Mesenchymal stem cell (in vitro differentiated cells and primary cell): ENCODE measurements at regions not wholly inside any gene's neighbourhood (a gene's known extent, or its start where the extent isn't known, plus 50 kb on each side); places are given as distances from the start of the nearest gene placed in this dataset.

Experiments used
- DNase-seq: peaks from one replicate; pipeline ENCODE4 v3.0.0-alpha.2; 2013
- H2AFZ ChIP-seq: one replicate; pipeline ENCODE4 v1.6.1; 2013; ENCODE audit warnings: low read depth, mild to moderate bottlenecking, control low read depth, inconsistent platforms, low read length, moderate library complexity
- H2AK5ac ChIP-seq: 2 replicates; pipeline ENCODE4 v1.6.1; 2013; ENCODE audit warnings: low read length, moderate library complexity, mild to moderate bottlenecking, inconsistent platforms; ENCODE audit not compliant: severe bottlenecking
- H2BK120ac ChIP-seq: one replicate; pipeline ENCODE4 v1.6.1; 2013; ENCODE audit warnings: low read depth, mild to moderate bottlenecking, inconsistent platforms, low read length, moderate library complexity
- H2BK12ac ChIP-seq, 2 experiments: one replicate each; pipeline ENCODE4 v1.6.1; 2013; ENCODE audit warnings: inconsistent platforms in 2 of 2, low read length in 2 of 2, mild to moderate bottlenecking in 2 of 2, moderate library complexity in 2 of 2, control low read depth in 1 of 2
- H2BK15ac ChIP-seq: one replicate; pipeline ENCODE4 v1.6.1; 2013; ENCODE audit warnings: mild to moderate bottlenecking, low read depth, inconsistent platforms; ENCODE audit not compliant: poor library complexity, severe bottlenecking
- H2BK5ac ChIP-seq: 2 replicates; pipeline ENCODE4 v1.6.1; 2013; ENCODE audit warnings: low read depth, mild to moderate bottlenecking, low read length, control low read depth, inconsistent platforms; ENCODE audit not compliant: poor library complexity, severe bottlenecking
- H3K14ac ChIP-seq, 2 experiments: one replicate each; pipeline ENCODE4 v1.6.1; 2013; ENCODE audit warnings: inconsistent platforms in 2 of 2, low read length in 2 of 2, control low read depth in 1 of 2, mild to moderate bottlenecking in 1 of 2, moderate library complexity in 1 of 2
- H3K18ac ChIP-seq, 2 experiments: one replicate each; pipeline ENCODE4 v1.6.1; 2013; ENCODE audit warnings: inconsistent platforms in 2 of 2, low read length in 2 of 2, control low read depth in 1 of 2, low read depth in 1 of 2, mild to moderate bottlenecking in 1 of 2
- H3K23ac ChIP-seq, 2 experiments: one replicate each; pipeline ENCODE4 v1.6.1; 2013; ENCODE audit warnings: inconsistent platforms in 2 of 2, low read length in 2 of 2, mild to moderate bottlenecking in 2 of 2, moderate library complexity in 2 of 2, control low read depth in 1 of 2
- H3K27ac ChIP-seq: 2 replicates; pipeline ENCODE4 v1.5.1; 2013; ENCODE audit warnings: mild to moderate bottlenecking, moderate library complexity, low read length, control low read depth, inconsistent platforms; ENCODE audit not compliant: poor library complexity, severe bottlenecking
- H3K27me3 ChIP-seq, 2 experiments: 2 replicates each; pipeline versions ENCODE4 v1.6.1 to v1.7.0; 2013; ENCODE audit warnings: low read length in 2 of 2, mild to moderate bottlenecking in 2 of 2, moderate library complexity in 2 of 2, control low read depth in 1 of 2, inconsistent platforms in 1 of 2; ENCODE audit not compliant: control insufficient read depth in 1 of 2, insufficient read depth in 1 of 2
- H3K36me3 ChIP-seq, 2 experiments: 2 replicates each; pipeline versions ENCODE4 v1.6.1 to v1.7.0; 2013; ENCODE audit warnings: low read length in 2 of 2, control low read depth in 1 of 2, inconsistent platforms in 1 of 2, low read depth in 1 of 2, mild to moderate bottlenecking in 1 of 2; ENCODE audit not compliant: insufficient read depth in 2 of 2, control insufficient read depth in 1 of 2
- H3K4ac ChIP-seq, 2 experiments: one replicate each; pipeline ENCODE4 v1.6.1; 2013; ENCODE audit warnings: inconsistent platforms in 2 of 2, low read length in 2 of 2, mild to moderate bottlenecking in 2 of 2, moderate library complexity in 2 of 2, control low read depth in 1 of 2, low read depth in 1 of 2
- H3K4me1 ChIP-seq: 2 replicates; pipeline ENCODE4 v1.6.1; 2013; ENCODE audit warnings: low read depth, low read length, control low read depth; ENCODE audit not compliant: control insufficient read depth, insufficient read depth
- H3K4me2 ChIP-seq: 2 replicates; pipeline ENCODE4 v1.6.1; 2013; ENCODE audit warnings: low read length, mild to moderate bottlenecking, inconsistent platforms; ENCODE audit not compliant: poor library complexity, severe bottlenecking
- H3K4me3 ChIP-seq, 2 experiments: 2 replicates each; pipeline versions ENCODE4 v1.5.1 to v1.7.0; 2013; ENCODE audit warnings: low read length in 2 of 2, mild to moderate bottlenecking in 2 of 2, control low read depth in 1 of 2, low read depth in 1 of 2; ENCODE audit not compliant: insufficient read depth in 1 of 2
- H3K79me1 ChIP-seq: replicated peaks from 2 replicates; pipeline ENCODE4 v1.6.1; 2013; ENCODE audit warnings: mild to moderate bottlenecking, control low read depth, low read length, inconsistent platforms; ENCODE audit not compliant: poor library complexity, severe bottlenecking
- H3K9ac ChIP-seq: 2 replicates; pipeline ENCODE4 v1.7.0; 2013; ENCODE audit warnings: mild to moderate bottlenecking, low read length, moderate library complexity
- H3K9me3 ChIP-seq: 2 replicates; pipeline ENCODE4 v1.7.0; 2013; ENCODE audit warnings: mild to moderate bottlenecking, low read length; ENCODE audit not compliant: control insufficient read depth
- H4K8ac ChIP-seq: one replicate; pipeline ENCODE4 v1.6.1; 2013; ENCODE audit warnings: inconsistent platforms, mild to moderate bottlenecking, low read length, moderate library complexity
- H4K91ac ChIP-seq: one replicate; pipeline ENCODE4 v1.6.1; 2013; ENCODE audit warnings: mild to moderate bottlenecking, low read length, inconsistent platforms
- WGBS: methylation state at CpG from one replicate; pipeline ENCODE4 v1.1.7; 2013; ENCODE audit warnings: mixed read lengths; 5-methylcytosine and 5-hydroxymethylcytosine counted together

- no peaks in the 10 kb centered on the region for H3K27me3 ChIP-seq
- H4K8ac ChIP-seq: no peak overlapping the region
- H3K27ac ChIP-seq: no peak overlapping the region
- H4K91ac ChIP-seq: no peak overlapping the region
- no peak overlapping the region for H2BK12ac ChIP-seq
- H3K4ac ChIP-seq: no peak overlapping the region
- H3K4me3 ChIP-seq: no peak overlapping the region
- H2BK5ac ChIP-seq: no peak overlapping the region
- H3K4me2 ChIP-seq: no peak overlapping the region
- H3K9ac ChIP-seq: no peak overlapping the region
- WGBS: 51% methylated on average over 3 of the region's 3 CpGs
- H2BK120ac ChIP-seq: no peak overlapping the region
- no peak overlapping the region for H2AFZ ChIP-seq
- no peak overlapping the region for H3K23ac ChIP-seq
- H3K9me3 ChIP-seq: peaks cover 2% of the 10 kb centered on the region
- H2AK5ac ChIP-seq: no peak overlapping the region
- no peaks in the 10 kb centered on the region for H3K79me1 ChIP-seq
- H3K18ac ChIP-seq: no peak overlapping the region
- H3K4me1 ChIP-seq: no peaks in the 10 kb centered on the region
- no peak for DNase-seq
- no peaks in the 10 kb centered on the region for H3K36me3 ChIP-seq
- no peak overlapping the region for H2BK15ac ChIP-seq
- H3K14ac ChIP-seq: no peak overlapping the region
These were observed 370.2 kb downstream of the DUSP10 start for GRCh38 chr1:221371705-221372104.

GRCh38 chr1:221373795-221374194 lies 368.1 kb downstream of the DUSP10 start:
- H2BK15ac ChIP-seq: no peak overlapping the region
- WGBS: no CpG with 5 or more reads among the region's 1 CpG
- H2AK5ac ChIP-seq: no peak overlapping the region
- H3K9me3 ChIP-seq: no peaks in the 10 kb centered on the region
- no peak overlapping the region for H3K4me3 ChIP-seq
- no peak overlapping the region for H3K27ac ChIP-seq
- H3K4me1 ChIP-seq: no peaks in the 10 kb centered on the region
- no peak for DNase-seq
- H3K23ac ChIP-seq: no peak overlapping the region
- H3K4me2 ChIP-seq: no peak overlapping the region
- H2BK12ac ChIP-seq: no peak overlapping the region
- no peak overlapping the region for H4K91ac ChIP-seq
- H3K36me3 ChIP-seq: no peaks in the 10 kb centered on the region
- H3K4ac ChIP-seq: no peak overlapping the region
- H3K9ac ChIP-seq: no peak overlapping the region
- no peak overlapping the region for H2BK5ac ChIP-seq
- no peak overlapping the region for H2AFZ ChIP-seq
- H2BK120ac ChIP-seq: no peak overlapping the region
- no peak overlapping the region for H4K8ac ChIP-seq
- no peak overlapping the region for H3K18ac ChIP-seq
- H3K79me1 ChIP-seq: no peaks in the 10 kb centered on the region
- H3K27me3 ChIP-seq: no peaks in the 10 kb centered on the region
- H3K14ac ChIP-seq: no peak overlapping the region

GRCh38 chr1:221376286-221376685 lies 365.6 kb downstream of the DUSP10 start:
- Histone ChIP-seq H3K9me3 (no peaks in the 10 kb centered on the region), H3K27ac (no peak overlapping the region), H3K4me3 (no peak overlapping the region), H2BK12ac (no peak overlapping the region), H4K91ac (no peak overlapping the region), H2BK15ac (no peak overlapping the region), H3K4ac (no peak overlapping the region), H3K9ac (no peak overlapping the region), H3K4me1 (no peaks in the 10 kb centered on the region), H3K23ac (no peak overlapping the region), H4K8ac (no peak overlapping the region), H2AFZ (no peak overlapping the region), H3K27me3 (no peaks in the 10 kb centered on the region), H3K4me2 (no peak overlapping the region), H3K18ac (no peak overlapping the region), H3K36me3 (no peaks in the 10 kb centered on the region), H3K79me1 (no peaks in the 10 kb centered on the region), H3K14ac (no peak overlapping the region), H2BK5ac (no peak overlapping the region), H2BK120ac (no peak overlapping the region), H2AK5ac (no peak overlapping the region)
- 73% methylated on average over 5 of the region's 5 CpGs for WGBS
- DNase-seq: no peak

GRCh38 chr1:221381910-221382623 lies 359.8 kb downstream of the DUSP10 start:
- Histone ChIP-seq H2BK120ac (no peak overlapping the region), H2BK5ac (no peak overlapping the region), H3K4me1 (no peaks in the 10 kb centered on the region), H3K36me3 (no peaks in the 10 kb centered on the region), H4K8ac (no peak overlapping the region), H3K9me3 (no peaks in the 10 kb centered on the region), H3K23ac (no peak overlapping the region), H2BK12ac (no peak overlapping the region), H4K91ac (no peak overlapping the region), H3K14ac (no peak overlapping the region), H3K4ac (no peak overlapping the region), H3K9ac (peak overlapping the region; percentile 87), H3K27ac (no peak overlapping the region), H3K4me2 (no peak overlapping the region), H2AFZ (no peak overlapping the region), H3K79me1 (no peaks in the 10 kb centered on the region), H3K18ac (no peak overlapping the region), H2AK5ac (no peak overlapping the region), H3K4me3 (peak overlapping the region in 1 of 2 experiments; percentile 42), H2BK15ac (no peak overlapping the region), H3K27me3 (no peaks in the 10 kb centered on the region)
- no CpG with 5 or more reads among the region's 3 CpGs for WGBS
- no peak for DNase-seq
